A673 (cell line): ENCODE measurements at regions not wholly inside any gene's neighbourhood (a gene's known extent, or its start where the extent isn't known, plus 50 kb on each side); places are given as distances from the start of the nearest gene placed in this dataset.

Experiments
- BruUV-seq: library from RNA; stranded (reverse); fragments of 400-500 nt; replicated peaks from 2 replicates; lab custom pipeline; 2021; lab: Mats Ljungman, UMichigan
- CTCF ChIA-PET: fragments of 300-600 bp; sonication (Branson Sonifier 250); formaldehyde crosslinking; loops from one replicate; lab custom pipeline; 2022; ENCODE audit warnings: antibody characterized with exemption; lab: Charles Lee
- POLR2A ChIA-PET: fragments of 300-600 bp; sonication (Branson Sonifier 250); formaldehyde crosslinking; loops from one replicate; lab custom pipeline; 2022; ENCODE audit warnings: antibody characterized with exemption; ENCODE audit not compliant: low non-redundant PET; lab: Charles Lee
- DNase-seq: peaks from one replicate; pipeline ENCODE4 v3.0.0-alpha.2; 2015; ENCODE audit warnings: low spot score
- H3K27ac ChIP-seq: fragments of 200-600 bp; sonication (generic); 2 replicates; pipeline ENCODE4 v1.5.1; 2016; ENCODE audit warnings: mixed run types, low read depth, mild to moderate bottlenecking, mixed read lengths, antibody characterized with exemption, low read length; ENCODE audit not compliant: poor library complexity, severe bottlenecking
- H3K27me3 ChIP-seq: fragments of 200-600 bp; sonication (generic); replicated peaks from 2 replicates; pipeline ENCODE4 v1.6.1; 2017; ENCODE audit warnings: mixed run types, low read depth, mild to moderate bottlenecking, mixed read lengths, antibody characterized with exemption, low read length; ENCODE audit not compliant: insufficient read depth, poor library complexity
- H3K36me3 ChIP-seq: fragments of 200-600 bp; sonication (generic); 2 replicates; pipeline ENCODE4 v1.6.1; 2016; ENCODE audit warnings: mixed run types, mild to moderate bottlenecking, mixed read lengths, antibody characterized with exemption, low read length; ENCODE audit not compliant: insufficient read depth, poor library complexity, severe bottlenecking
- H3K4me1 ChIP-seq: fragments of 200-600 bp; sonication (generic); 2 replicates; pipeline ENCODE4 v1.6.1; 2017; ENCODE audit warnings: mixed run types, mild to moderate bottlenecking, mixed read lengths, antibody characterized with exemption, low read length; ENCODE audit not compliant: insufficient read depth, poor library complexity, severe bottlenecking
- H3K4me3 ChIP-seq: fragments of 200-600 bp; sonication (generic); 2 replicates; pipeline ENCODE4 v1.5.1; 2016; ENCODE audit warnings: low read depth, mixed run types, mild to moderate bottlenecking, mixed read lengths, low read length; ENCODE audit not compliant: poor library complexity, severe bottlenecking
- H3K9me3 ChIP-seq: fragments of 200-600 bp; sonication (generic); 2 replicates; pipeline ENCODE4 v1.6.1; 2016; ENCODE audit warnings: mixed run types, low read depth, mild to moderate bottlenecking, mixed read lengths, antibody characterized with exemption, low read length; ENCODE audit not compliant: poor library complexity, severe bottlenecking
- CTCF ChIP-seq: fragments of 300-800, 200-600 bp; sonication (generic); conservative IDR thresholded peaks from 2 replicates; pipeline ENCODE4 v1.5.1; 2017; ENCODE audit warnings: low read depth, mild to moderate bottlenecking, antibody characterized with exemption, low read length, moderate library complexity, mixed read lengths
- EZH2 ChIP-seq: fragments of 200-600 bp; sonication (generic); IDR thresholded peaks from 2 replicates; pipeline ENCODE4 v1.6.1; 2017; ENCODE audit warnings: borderline replicate concordance, low read depth, mild to moderate bottlenecking, mixed read lengths, antibody characterized with exemption, low read length; ENCODE audit not compliant: poor library complexity, severe bottlenecking
- intact Hi-C: fragments of 100-400 bp; cut with micrococcal nuclease; formaldehyde crosslinking; loops from one replicate; pipeline ENCODE4 v1.10.0; 2022; ENCODE audit not compliant: unreplicated experiment

GRCh38 chr11:64502634-64503033 lies 53.1 kb upstream of the SLC22A11 start:
- intact Hi-C loops, result no loop called here
- no peak for DNase-seq
- Histone ChIP-seq H3K27ac (no peak overlapping the region), H3K27me3 (peaks cover 47% of the 10 kb centered on the region), H3K36me3 (no peaks in the 10 kb centered on the region), H3K9me3 (no peaks in the 10 kb centered on the region), H3K4me1 (no peaks in the 10 kb centered on the region), H3K4me3 (no peak overlapping the region)
- ChIA-PET CTCF (no interaction called here), POLR2A (no interaction called here)
- TF ChIP-seq EZH2 (no peak), CTCF (no peak)
- no TSS peak for BruUV-seq

GRCh38 chr11:64503186-64503753 lies 52.5 kb upstream of the SLC22A11 start:
- ChIA-PET POLR2A (no interaction called here), CTCF (no interaction called here)
- H3K9me3 ChIP-seq, result no peaks in the 10 kb centered on the region
- no peaks in the 10 kb centered on the region for H3K4me1 ChIP-seq
- BruUV-seq, result no TSS peak
- TF ChIP-seq CTCF, result no peak
- no peak for TF ChIP-seq EZH2
- H3K4me3 ChIP-seq, result no peak overlapping the region
- no peak overlapping the region for H3K27ac ChIP-seq
- no peaks in the 10 kb centered on the region for H3K36me3 ChIP-seq
- no peak for DNase-seq
- peaks cover 43% of the 10 kb centered on the region for H3K27me3 ChIP-seq
- intact Hi-C loops, result no loop called here

GRCh38 chr11:64504999-64505398 lies 50.7 kb upstream of the SLC22A11 start:
- Histone ChIP-seq H3K9me3 (no peaks in the 10 kb centered on the region), H3K27ac (no peak overlapping the region), H3K36me3 (no peaks in the 10 kb centered on the region), H3K27me3 (peaks cover 37% of the 10 kb centered on the region), H3K4me3 (no peak overlapping the region), H3K4me1 (no peaks in the 10 kb centered on the region)
- intact Hi-C loops, result no loop called here
- CTCF ChIA-PET, result no interaction called here
- POLR2A ChIA-PET, result no interaction called here
- no peak for DNase-seq
- BruUV-seq, result no TSS peak
- no peak for TF ChIP-seq CTCF
- no peak for TF ChIP-seq EZH2
